Peyer's patch (tissue), 4 donors: ENCODE measurements at regions not wholly inside any gene's neighbourhood (a gene's known extent, or its start where the extent isn't known, plus 50 kb on each side); places are given as distances from the start of the nearest gene placed in this dataset.

ENCODE experiments used
- DNase-seq, 3 donors: peaks; one replicate each; pipeline ENCODE4 v3.0.0-alpha.2; 2017 to 2019
- H3K27ac ChIP-seq, 4 donors: fragments of 200-600 bp; sonication (generic); one replicate each; pipeline ENCODE4 v1.5.1; 2016 to 2019
- H3K27me3 ChIP-seq, 2 donors: fragments of 200-600 bp; sonication (generic); one replicate each; pipeline ENCODE4 v1.5.1; 2019
- H3K36me3 ChIP-seq, 3 donors: fragments of 200-600 bp; sonication (generic); one replicate each; pipeline ENCODE4 v1.5.1; 2016 to 2019
- H3K4me1 ChIP-seq, 4 donors: fragments of 200-600 bp; sonication (generic); one replicate each; pipeline ENCODE4 v1.5.1; 2016 to 2019
- H3K4me3 ChIP-seq, 4 donors: fragments of 200-600 bp; sonication (generic); 1 replicate in 3 of 4; 2 replicates in 1 of 4; pipeline ENCODE4 v1.5.1; 2016 to 2019; ENCODE audit warnings: mild to moderate bottlenecking in 1 of 4
- H3K9me3 ChIP-seq, 4 donors: fragments of 200-600 bp; sonication (generic); one replicate each; pipeline ENCODE4 v1.5.1; 2016 to 2019; ENCODE audit warnings: mild to moderate bottlenecking in 1 of 4
- CTCF ChIP-seq, 6 experiments: fragments of 450-650 bp in 4 of 6; fragments of 200-600 bp in 2 of 6; sonication (generic) in 1 of 6; IDR thresholded peaks; one replicate each; pipeline ENCODE4 v1.5.1; 2017 to 2019; ENCODE audit warnings: antibody characterized with exemption in 6 of 6, mild to moderate bottlenecking in 3 of 6, moderate library complexity in 1 of 6
- POLR2A ChIP-seq, 2 donors: fragments of 450-650 bp; IDR thresholded peaks; one replicate each; pipeline ENCODE4 v1.5.1; 2017; ENCODE audit warnings: antibody characterized with exemption in 2 of 2, mild to moderate bottlenecking in 2 of 2, moderate library complexity in 2 of 2
- small RNA-seq, 2 donors: library from RNA; depleted of rRNA; stranded (forward); fragments of <200 nt; gene quantifications; one replicate each; pipeline ENCODE3, GENCODE V24; 2016

DNA sequence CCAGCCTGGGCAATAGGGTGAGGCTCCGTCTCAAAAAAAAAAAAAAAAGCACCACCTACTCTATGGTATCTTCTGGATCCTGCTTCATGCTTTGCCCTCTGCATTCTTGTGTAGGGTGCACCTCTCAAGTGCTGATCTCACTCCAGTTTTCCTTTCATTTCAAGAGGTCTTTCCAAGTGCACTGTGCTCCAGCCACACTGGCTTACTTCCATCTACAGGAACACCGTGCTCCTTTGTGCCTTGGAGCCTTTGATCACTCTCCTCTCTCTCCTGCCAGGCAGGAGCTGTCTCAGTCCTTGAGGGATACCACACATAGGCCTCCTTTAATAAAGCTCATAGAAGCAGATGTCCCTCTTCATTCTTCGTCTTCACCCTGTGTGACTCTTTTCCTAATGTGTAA is 55.4 kb upstream of the GREM2 start:
- H3K36me3 ChIP-seq: no peaks in the 10 kb centered on the region
- no peak for DNase-seq
- no peaks in the 10 kb centered on the region for H3K9me3 ChIP-seq
- H3K4me1 ChIP-seq: no peaks in the 10 kb centered on the region
- H3K27ac ChIP-seq: no peak overlapping the region
- TF ChIP-seq POLR2A (IDR thresholded peaks at IDR 0.05): no peak
- H3K27me3 ChIP-seq: no peaks in the 10 kb centered on the region
- H3K4me3 ChIP-seq: no peak overlapping the region

- no peaks in the 10 kb centered on the region for H3K36me3 ChIP-seq
- no peak overlapping the region for H3K27ac ChIP-seq
- no peaks in the 10 kb centered on the region for H3K4me1 ChIP-seq
- H3K9me3 ChIP-seq: no peaks in the 10 kb centered on the region
- no peak for TF ChIP-seq POLR2A (IDR thresholded peaks at IDR 0.05)
- no peak for TF ChIP-seq CTCF (IDR thresholded peaks at IDR 0.05)
- DNase-seq: no peak
- no peaks in the 10 kb centered on the region for H3K27me3 ChIP-seq
- H3K4me3 ChIP-seq: no peak overlapping the region
Measured at GRCh38 chr1:240666568-240667198, 54.7 kb upstream of the GREM2 start.

GRCh38 chr1:240663169-240663879 is 51.4 kb upstream of the GREM2 start:
- Histone ChIP-seq H3K27me3 (no peaks in the 10 kb centered on the region), H3K27ac (no peak overlapping the region), H3K4me3 (no peak overlapping the region), H3K4me1 (no peaks in the 10 kb centered on the region), H3K36me3 (no peaks in the 10 kb centered on the region), H3K9me3 (no peaks in the 10 kb centered on the region)
- DNase-seq: no peak
- TF ChIP-seq POLR2A (IDR thresholded peaks at IDR 0.05): no peak
- TF ChIP-seq CTCF (IDR thresholded peaks at IDR 0.05): no peak

Small RNAs in the stretch of these regions (small RNA-seq; reads per million reads assigned to genes)
- 0 reads per million in 2 donors for gene RF00019
